Fibroblast of lung (primary cell): ENCODE measurements at regions not wholly inside any gene's neighbourhood (a gene's known extent, or its start where the extent isn't known, plus 50 kb on each side); places are given as distances from the start of the nearest gene placed in this dataset.

Experiments
- EZH2 ChIP-seq: IDR thresholded peaks from 2 replicates; pipeline ENCODE4 v1.5.1; 2012; ENCODE audit warnings: low read length, control low read depth, mild to moderate bottlenecking; ENCODE audit errors: missing control alignments
- TF ChIP-seq, protein P1 (sequence below), 2 donors: IDR thresholded peaks in 1 of 2; conservative IDR thresholded peaks in 1 of 2; 1 replicate in 1 of 2; 2 replicates in 1 of 2; pipeline ENCODE4 v1.5.1; 2011 to 2012; ENCODE audit warnings: low read length in 2 of 2, control low read depth in 1 of 2, inconsistent platforms in 1 of 2, low read depth in 1 of 2, mild to moderate bottlenecking in 1 of 2

DNA sequence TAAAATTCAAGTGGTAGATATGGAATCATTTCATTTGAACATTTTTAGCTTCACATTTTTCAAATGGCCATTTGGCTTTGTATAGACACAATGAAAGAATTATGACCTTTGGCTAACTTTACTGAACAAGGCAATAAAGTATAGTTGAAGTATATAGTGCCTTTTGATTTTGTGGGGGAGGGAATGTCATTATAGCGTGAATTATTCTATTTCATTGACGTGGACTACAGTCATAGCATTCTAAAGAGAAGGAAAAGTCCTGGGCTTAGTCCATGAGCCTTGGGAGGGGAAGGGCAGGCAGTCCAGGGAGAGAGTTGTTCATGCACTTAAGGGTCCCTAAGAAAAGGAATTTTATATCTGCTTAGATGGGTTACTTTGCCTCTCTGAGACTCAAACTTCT, 181.4 kb upstream of the GPR26 start:
- TF ChIP-seq, protein P1, sequence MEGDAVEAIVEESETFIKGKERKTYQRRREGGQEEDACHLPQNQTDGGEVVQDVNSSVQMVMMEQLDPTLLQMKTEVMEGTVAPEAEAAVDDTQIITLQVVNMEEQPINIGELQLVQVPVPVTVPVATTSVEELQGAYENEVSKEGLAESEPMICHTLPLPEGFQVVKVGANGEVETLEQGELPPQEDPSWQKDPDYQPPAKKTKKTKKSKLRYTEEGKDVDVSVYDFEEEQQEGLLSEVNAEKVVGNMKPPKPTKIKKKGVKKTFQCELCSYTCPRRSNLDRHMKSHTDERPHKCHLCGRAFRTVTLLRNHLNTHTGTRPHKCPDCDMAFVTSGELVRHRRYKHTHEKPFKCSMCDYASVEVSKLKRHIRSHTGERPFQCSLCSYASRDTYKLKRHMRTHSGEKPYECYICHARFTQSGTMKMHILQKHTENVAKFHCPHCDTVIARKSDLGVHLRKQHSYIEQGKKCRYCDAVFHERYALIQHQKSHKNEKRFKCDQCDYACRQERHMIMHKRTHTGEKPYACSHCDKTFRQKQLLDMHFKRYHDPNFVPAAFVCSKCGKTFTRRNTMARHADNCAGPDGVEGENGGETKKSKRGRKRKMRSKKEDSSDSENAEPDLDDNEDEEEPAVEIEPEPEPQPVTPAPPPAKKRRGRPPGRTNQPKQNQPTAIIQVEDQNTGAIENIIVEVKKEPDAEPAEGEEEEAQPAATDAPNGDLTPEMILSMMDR (conservative IDR thresholded peaks at IDR 0.05 in 1 of 2, IDR thresholded peaks at IDR 0.05 in 1 of 2; ENCODE audit: low read depth in 1 of 2, low read length in 2 of 2), result no peak
- no peak for TF ChIP-seq EZH2
